ENCODE measurements at regions not wholly inside any gene's neighbourhood (a gene's known extent, or its start where the extent isn't known, plus 50 kb on each side); places are given as distances from the start of the nearest gene placed in this dataset.

GRCh38 chr7:156504687-156505545 is 135.7 kb upstream of the RNF32 start:
- TF ChIP-seq POLR2A (IDR thresholded peaks at IDR 0.05): no peak
- no peak for TF ChIP-seq CTCF (IDR thresholded peaks at IDR 0.05)

All from esophagus squamous epithelium (tissue), 4 donors.